Heart left ventricle (tissue), 13 donors: ENCODE measurements at regions not wholly inside any gene's neighbourhood (a gene's known extent, or its start where the extent isn't known, plus 50 kb on each side); places are given as distances from the start of the nearest gene placed in this dataset.

Source experiments
- POLR2A ChIP-seq, 2 donors: fragments of 450-650 bp; IDR thresholded peaks; one replicate each; pipeline ENCODE4 v1.6.1; 2017; ENCODE audit warnings: antibody characterized with exemption in 2 of 2, mild to moderate bottlenecking in 2 of 2, moderate library complexity in 2 of 2
- TF ChIP-seq, protein P1 (sequence below), 12 donors: fragments of 200-600 bp; sonication (generic) in 4 of 12; IDR thresholded peaks; one replicate each; pipeline versions ENCODE4 v1.5.0 to v1.8.0; 2018 to 2022; ENCODE audit warnings: antibody characterized with exemption in 12 of 12, mild to moderate bottlenecking in 5 of 12
- donor health status: ischemic (EF 13 %, LVEDD 7.1; RV severe dilation, severe dysfunction).
- donor health status: DM: no; HTN: yes; CAD: no.
- donor health status: DM: no; HTN: no; CAD: no.
- donor health status: ischemic (EF 25% LVEDD 6.9; RV normal size, moderate dysfunction).
- donor health status: ischemic (EF 25% LVEDD 5.7; RV mildly dilated, moderate dysfunction).
- donor health status: ischemic (EF 35%, LVEDD 5.7; RV mildly dilated, moderate dysfunction).
- donor health status: nonischemic (EF 11% LVEDD 7.7; RV severe dilation, severe dysfunction).
- donor health status: DM: yes; HTN: yes; CAD: no.
- donor health status: PGD.
- donor health status: ischemic (EF 29% LVEDD 5.4; RV normal size, mild dysfunction).
- donor health status: nonischemic (EF 23%, LVEDD 6.1; RV moderate dilation, normal function).

DNA sequence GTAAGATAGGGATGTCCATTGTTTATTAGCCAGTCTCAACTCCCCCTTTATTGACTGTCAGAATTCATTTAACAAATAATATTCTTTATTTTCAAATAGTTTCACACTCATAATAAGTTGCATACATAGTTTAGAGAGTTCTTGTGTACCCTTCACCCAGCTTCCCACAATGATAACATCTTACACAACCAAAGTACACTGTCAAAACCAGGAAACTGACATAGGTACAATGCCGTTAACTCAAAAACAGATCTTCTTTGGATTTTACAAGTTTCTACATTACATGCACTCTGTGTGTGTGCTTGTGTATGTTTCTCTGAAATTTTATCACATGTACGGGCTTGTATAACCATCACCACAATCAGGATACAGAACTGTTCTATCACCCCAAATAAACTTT is 64.4 kb upstream of the IFNLR1 start:
- TF ChIP-seq, protein P1, sequence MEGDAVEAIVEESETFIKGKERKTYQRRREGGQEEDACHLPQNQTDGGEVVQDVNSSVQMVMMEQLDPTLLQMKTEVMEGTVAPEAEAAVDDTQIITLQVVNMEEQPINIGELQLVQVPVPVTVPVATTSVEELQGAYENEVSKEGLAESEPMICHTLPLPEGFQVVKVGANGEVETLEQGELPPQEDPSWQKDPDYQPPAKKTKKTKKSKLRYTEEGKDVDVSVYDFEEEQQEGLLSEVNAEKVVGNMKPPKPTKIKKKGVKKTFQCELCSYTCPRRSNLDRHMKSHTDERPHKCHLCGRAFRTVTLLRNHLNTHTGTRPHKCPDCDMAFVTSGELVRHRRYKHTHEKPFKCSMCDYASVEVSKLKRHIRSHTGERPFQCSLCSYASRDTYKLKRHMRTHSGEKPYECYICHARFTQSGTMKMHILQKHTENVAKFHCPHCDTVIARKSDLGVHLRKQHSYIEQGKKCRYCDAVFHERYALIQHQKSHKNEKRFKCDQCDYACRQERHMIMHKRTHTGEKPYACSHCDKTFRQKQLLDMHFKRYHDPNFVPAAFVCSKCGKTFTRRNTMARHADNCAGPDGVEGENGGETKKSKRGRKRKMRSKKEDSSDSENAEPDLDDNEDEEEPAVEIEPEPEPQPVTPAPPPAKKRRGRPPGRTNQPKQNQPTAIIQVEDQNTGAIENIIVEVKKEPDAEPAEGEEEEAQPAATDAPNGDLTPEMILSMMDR (IDR thresholded peaks at IDR 0.05) = no peak
- no peak for TF ChIP-seq POLR2A (IDR thresholded peaks at IDR 0.05)
